Ecto neural progenitor cell (in vitro differentiated cells): ENCODE measurements at regions not wholly inside any gene's neighbourhood (a gene's known extent, or its start where the extent isn't known, plus 50 kb on each side); places are given as distances from the start of the nearest gene placed in this dataset.

ENCODE experiments used
- DNase-seq: peaks from one replicate; pipeline ENCODE4 v3.0.0-alpha.2; 2018; ENCODE audit warnings: low spot score

DNA sequence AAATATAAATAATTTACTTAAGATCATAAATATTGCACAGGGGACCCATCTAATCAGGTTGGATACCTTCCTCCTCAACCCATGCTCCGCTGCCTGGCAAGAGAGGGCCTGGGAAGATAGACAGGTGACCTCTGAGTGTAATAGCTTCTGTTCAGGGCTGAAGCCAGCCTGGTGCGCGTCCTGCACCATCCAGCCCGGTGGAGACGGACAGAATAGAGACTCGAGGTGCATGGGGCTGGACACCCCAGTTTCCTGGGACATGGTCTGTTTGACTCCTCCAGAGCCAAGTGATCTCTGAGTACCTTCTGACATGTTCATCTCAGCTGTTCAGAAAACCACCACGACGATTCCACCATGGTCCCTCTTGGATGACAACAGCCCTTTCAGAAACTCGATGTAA, 209.3 kb upstream of the MYT1L start:
- no peak for DNase-seq

DNA sequence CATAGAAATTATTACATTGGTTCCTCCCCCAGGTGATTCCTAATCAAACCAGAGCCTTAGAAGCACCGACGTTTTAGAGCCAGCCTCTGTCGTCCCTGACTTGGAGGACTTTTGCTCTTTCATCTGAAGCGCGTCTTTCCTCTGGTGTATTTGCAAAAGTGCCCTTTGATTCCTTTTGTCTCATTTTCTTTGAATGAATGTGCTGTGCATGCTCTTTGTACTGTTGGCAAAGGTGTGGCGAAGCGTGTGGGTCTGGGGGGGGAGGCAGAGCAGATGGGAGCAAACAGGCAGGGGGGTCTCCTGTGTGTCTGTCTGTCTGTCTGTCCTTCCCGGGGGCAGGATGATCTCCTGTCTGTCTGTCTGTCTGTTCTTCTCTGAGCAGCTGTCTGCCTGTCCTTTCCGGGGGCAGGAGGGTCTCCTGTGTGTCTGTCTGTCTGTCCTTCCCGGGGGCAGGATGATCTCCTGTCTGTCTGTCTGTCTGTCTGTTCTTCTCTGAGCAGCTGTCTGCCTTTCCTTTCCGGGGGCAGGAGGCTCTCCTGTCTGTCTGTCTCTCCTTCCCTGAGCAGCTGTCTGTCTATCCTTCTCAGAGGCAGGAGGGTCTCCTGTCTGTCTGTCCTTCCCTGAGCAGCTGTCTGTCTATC, 205.5 kb upstream of the MYT1L start:
- DNase-seq, result no peak

DNA sequence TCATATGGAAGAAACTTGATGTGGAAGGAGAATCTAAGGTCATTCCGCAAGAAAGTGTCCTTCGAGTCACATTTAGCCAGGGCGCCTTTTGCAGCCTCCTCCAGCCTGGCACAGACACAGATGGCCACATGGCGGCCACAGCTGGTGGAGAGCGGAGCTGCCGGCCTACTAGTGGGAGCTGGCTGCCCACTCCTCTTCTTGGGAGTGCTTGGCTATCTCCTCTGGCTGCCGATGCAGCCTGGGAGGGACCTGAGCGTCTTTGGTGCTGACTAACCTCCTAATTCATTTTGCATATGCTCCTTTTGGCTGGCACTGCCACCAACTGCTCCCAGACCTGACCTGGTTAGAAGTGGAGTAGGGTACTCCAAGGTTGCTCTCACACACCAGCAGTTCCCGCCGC, 199.3 kb upstream of the MYT1L start:
- DNase-seq, result no peak

- DNase-seq, result no peak
These were observed 197.8 kb upstream of the MYT1L start for GRCh38 chr2:2528846-2529245.

- DNase-seq, result no peak
These were observed 196.1 kb upstream of the MYT1L start for GRCh38 chr2:2527148-2527547.

DNA sequence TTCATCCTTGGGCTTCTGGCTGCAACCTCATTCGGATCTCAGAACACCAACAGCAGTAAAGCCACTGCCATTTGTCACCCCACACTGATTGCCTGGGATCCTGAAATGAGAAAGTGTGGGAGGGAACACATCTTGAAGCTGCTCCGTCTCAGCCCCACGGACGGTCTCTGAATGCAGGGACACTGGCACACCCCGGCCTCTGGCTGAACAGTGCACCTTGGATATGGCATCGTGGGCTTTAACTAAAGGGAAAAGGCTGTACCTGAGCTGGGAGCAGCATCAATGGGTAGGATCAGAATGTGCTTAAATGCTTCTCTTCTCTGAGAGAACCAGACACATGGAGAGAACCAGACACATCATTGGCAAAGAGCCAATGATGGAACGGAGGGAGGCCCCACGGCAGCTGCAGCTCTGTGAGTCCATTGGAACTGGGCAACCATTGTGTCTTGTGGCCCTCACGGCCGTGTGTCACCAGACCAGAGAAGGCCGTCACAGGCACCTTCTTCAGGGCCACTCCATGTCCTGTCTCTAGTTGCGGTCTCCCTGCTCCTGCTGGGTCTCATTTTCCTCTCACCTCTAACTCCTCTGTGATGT, 193.4 kb upstream of the MYT1L start:
- no peak for DNase-seq

- DNase-seq, result no peak
These were observed 192.6 kb upstream of the MYT1L start for GRCh38 chr2:2523461-2524347.

- peak; percentile 55 for DNase-seq
These were observed 189.3 kb upstream of the MYT1L start for GRCh38 chr2:2520401-2520811.

DNA sequence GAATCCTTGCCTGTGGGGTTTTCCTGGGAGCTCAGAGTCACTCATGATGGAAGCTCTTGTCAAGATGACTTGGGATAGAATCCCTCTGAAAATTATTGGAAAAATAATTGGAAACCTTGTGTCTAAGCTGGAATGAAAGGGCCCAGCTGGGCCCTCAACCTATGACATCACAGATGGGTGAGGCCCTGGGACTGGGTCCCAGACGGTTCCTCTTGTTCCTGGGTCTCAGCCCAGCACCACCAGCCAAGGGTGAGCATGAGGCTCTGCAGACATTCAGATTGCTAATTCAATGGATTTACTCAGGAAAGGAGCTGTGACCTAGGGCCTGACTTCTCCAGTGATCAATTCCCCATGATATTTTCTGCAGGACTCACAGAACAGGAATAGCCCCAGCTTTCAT, 188.3 kb upstream of the MYT1L start:
- DNase-seq, result no peak

DNA sequence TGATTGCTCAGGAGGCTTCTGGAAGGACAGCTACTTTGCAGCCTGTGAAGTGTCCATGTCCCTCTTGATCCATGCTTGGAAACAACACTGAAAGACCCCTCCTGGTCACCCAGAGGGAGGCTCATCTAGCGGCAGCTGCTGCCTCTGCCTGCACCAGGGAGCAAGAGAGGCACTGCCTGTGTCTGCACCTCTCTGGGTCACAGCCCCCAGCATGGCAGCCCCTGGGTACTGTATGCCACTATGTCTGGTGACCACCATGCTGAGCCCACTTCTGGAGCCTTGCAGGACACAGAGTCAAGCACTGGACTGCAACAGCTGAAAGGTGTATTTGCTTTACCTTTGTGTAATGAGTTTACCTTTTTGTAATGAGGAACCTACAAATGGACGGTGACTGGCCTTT, 186.3 kb upstream of the MYT1L start:
- no peak for DNase-seq

GRCh38 chr2:2516386-2516785, 185.3 kb upstream of the MYT1L start:
- no peak for DNase-seq

- DNase-seq, result no peak
These were observed 181.9 kb upstream of the MYT1L start for GRCh38 chr2:2512931-2513330.

DNA sequence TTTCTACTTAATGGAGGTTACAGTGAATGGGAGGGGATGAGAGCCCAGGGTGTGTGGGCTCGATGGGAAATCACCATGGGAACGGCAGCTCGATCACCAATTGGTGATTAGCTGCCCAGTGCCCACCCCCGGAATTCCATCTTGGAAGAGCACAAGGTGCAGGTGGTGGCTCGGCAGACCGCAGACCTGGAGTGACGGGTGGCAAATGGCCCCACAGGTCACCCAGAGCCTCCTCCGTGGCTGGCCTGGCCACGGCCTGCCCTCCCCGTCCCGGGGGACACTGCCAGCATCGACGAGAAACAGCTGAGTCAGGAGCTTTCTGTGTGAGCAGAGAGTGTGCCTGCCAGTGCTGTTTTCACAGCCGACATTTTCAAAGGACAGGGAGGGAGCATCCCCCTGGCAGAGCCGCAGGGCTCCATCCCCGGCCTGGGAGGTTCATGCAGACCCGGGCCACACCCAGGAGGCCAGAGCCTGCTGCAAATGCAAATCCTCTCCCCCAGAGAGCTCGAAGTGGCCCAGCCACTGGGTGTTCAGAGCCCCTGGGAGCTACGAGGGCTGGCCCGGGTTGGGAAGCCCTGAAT, 176.4 kb upstream of the MYT1L start:
- DNase-seq, result no peak

GRCh38 chr2:2506536-2506935, 175.5 kb upstream of the MYT1L start:
- no peak for DNase-seq

GRCh38 chr2:2505604-2506003, 174.5 kb upstream of the MYT1L start:
- no peak for DNase-seq

DNA sequence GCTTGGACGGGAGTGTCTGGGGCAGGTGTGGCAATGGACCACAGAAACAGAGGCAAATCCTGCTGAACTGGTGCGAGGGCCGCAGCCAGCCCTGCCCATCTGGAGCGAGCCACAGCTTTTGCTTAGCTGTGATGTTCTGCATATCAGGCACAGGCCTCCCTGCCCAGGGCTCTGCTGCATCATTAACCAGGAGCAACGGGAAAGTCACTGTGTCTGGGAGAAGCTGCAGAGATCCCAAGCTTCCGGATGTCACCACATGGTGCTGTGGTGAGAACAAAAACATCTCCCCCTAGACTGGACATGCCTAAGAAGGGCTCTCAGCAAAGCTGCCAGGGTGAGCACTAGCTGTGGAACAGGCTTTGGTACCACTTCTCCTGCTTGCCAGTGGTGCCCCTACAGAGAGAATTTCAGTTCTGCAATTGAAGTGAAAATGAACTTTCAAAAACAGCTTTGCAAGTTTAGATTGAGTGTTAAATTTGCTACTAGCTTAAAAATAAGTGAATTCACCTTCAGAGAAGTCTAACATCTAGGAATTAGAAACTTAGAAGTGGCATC, 172.9 kb upstream of the MYT1L start:
- no peak for DNase-seq

GRCh38 chr2:2502201-2502549, 171.1 kb upstream of the MYT1L start:
- no peak for DNase-seq

GRCh38 chr2:2501454-2502200, 170.6 kb upstream of the MYT1L start:
- DNase-seq, result no peak

DNA sequence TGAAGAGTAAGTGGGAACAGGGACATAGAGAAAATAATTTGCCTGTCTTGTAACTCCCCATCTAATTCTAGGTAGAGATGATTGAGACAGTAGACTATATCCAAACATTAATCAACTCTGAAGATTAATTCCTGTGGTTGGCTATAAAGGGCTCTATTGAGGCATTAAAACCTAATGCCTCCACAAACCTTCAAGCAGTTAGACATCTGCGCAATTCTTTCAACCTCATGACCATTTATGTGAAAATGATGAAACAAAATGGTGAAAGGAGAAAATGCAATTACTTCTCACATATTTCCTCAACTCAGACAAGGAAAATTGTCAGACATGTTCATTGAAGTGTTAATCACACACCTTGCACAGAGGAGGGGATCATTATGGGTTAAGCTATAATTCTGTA, 164.5 kb upstream of the MYT1L start:
- no peak for DNase-seq

DNA sequence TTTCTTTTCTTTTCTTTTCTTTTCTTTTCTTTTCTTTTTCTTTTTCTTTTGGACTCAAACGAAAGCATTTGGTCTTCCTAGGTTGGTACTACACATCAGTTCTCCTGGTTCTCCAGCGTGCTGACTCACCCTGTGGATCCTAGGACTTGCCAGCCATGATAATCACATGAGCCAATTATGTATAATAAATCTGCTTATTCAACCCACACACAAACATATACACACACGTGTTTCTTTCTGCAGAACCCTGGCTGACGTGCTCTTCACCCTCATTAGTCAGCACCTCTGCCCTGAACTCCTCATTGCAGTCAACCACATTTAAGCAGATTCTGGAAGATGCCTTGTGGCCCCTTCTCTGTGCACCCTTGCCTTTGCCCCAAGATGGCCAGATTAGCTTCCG, 162.4 kb upstream of the MYT1L start:
- no peak for DNase-seq

GRCh38 chr2:2492800-2493199, 161.7 kb upstream of the MYT1L start:
- DNase-seq, result no peak

GRCh38 chr2:2491964-2492363, 160.9 kb upstream of the MYT1L start:
- DNase-seq, result no peak
